GM04504 (cell line): ENCODE measurements at regions not wholly inside any gene's neighbourhood (a gene's known extent, or its start where the extent isn't known, plus 50 kb on each side); places are given as distances from the start of the nearest gene placed in this dataset.

Experiments
- DNase-seq: peaks from one replicate; pipeline ENCODE4 v3.0.0-alpha.2; 2012; ENCODE audit warnings: low read depth

DNA sequence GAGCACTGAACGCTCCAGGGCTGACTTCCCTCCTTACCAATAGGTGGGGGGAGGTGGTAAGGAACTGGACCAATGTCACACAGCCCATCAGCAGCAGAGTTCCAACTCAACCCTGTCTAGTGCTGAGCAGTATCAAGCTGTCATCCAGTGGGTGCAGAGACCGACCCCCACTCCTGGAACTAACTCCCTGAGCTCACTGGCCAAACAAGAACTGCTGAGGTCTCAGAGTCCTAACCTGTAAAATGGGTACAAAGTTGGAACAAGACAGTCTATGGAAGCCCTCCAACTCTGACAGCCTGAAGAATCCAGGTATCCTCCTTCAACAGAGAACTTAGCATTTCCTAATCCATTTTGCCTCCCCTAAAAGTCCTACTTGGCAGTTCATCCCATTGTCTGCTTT, 91.1 kb upstream of the CLMN start:
- DNase-seq = no peak

DNA sequence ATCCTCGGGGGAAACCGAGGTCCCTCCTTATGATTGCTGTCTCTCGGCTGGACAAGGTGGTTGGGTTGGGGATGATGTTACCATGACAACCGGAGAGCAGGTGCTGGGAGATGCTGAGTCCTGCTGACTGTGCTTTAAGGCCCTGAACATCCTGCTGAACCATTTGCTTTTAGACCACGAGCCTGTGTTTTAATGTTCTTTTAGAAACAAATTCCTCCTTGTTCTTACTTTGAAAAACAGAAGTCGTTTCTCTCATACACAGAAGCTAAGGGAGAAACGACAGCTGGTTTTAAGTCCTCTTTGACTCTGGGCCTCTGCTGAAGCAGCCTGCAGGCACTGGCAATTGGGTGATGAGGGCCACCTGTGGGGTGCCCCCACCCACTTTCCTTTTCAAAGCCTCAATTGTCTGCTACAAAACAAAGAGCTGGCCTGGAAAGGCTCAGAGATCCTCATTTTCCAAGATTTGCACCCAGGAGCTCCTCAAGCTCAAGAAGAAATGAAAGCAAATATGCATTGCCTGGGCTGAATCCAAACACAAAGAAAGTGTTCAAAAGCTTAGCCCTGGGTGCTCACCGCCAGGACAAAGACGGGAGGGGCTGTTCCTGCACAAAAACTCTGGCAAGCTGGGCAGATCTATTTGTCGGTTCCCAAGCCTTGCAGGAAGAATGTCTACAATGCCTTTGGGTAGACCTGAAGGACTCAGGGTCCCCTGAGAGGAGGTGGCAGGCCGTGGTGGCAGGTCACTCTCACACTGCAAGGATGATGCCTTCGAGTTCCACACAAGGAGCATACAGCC, 90.0 kb upstream of the CLMN start:
- no peak for DNase-seq

DNA sequence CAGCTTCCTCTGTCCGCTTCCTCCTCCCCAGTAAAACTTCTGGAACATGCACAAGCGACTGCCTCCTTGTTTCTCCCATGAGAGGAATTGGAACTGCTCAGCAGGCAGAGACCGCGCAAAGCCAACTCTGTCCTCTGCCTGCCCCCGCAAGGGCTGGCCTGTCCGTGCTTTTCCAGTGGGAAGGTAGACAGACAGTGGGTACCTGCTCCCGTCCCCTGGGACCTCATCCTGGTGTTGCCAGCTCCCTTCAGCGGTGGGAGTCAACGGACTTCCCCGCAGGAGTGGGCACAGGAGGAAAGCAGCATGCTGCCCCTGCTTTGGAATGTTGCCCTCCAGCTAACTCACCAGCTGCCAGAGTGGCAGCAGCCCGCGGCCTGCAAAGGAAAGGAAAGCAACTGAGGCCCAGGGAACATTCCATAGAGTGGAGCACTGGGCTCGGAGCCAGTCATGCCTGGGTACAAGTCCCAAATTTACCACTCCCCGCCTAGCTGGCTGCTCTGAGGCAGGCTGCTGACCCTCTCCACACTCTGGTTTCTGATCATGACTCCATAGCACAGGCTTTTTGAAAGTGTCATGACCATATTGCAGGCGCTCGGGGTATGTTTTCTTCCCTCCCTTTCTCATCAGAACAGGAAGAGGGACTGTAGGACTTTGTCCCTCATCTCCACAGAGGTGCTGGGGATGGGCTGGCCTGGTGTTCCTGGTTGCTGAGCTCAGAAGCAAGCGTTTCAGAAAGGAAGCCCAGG, 89.2 kb upstream of the CLMN start:
- no peak for DNase-seq

DNA sequence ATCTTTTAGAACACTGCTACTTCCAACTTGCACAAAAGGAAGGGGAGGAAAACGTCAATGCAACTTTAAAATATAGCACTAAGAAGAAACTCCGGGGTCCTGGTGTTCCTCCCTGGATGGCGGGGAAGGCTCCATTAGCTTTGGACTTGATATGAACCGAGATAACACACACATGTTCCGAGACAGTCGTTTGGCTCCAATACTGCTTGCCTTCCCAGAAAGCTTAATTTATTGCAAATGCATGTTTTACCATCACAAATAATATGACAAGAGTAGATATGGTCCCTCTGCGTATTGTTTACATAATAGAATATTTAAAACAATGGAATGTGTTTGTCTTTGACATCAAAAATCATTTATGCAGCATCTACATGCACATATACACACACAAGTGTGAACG, 87.6 kb upstream of the CLMN start:
- DNase-seq = no peak

DNA sequence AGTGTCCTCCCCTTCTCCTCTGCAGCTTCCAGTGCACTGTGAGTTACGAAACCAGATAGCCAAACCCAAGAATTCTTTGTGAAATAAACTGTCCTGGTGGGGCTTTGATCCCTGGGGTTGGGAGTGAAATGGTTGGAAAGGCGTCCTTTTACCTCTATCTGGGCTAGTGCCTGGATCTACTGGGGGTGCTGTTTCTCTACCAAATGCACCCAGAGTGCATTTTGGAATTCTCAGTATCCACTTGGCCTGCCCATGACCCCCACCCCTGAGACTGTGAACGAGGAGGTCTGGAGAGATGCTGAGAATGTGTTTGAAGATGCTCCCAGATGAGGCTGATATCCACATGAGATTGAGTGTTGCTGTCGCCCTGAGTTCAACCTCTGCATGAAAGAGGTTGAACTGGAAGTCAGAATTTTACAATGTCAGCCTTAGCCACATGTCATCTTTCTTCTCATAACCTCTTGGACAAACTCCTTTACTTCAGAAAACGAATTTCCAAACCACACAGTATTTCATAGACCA, 87.1 kb upstream of the CLMN start:
- no peak for DNase-seq

DNA sequence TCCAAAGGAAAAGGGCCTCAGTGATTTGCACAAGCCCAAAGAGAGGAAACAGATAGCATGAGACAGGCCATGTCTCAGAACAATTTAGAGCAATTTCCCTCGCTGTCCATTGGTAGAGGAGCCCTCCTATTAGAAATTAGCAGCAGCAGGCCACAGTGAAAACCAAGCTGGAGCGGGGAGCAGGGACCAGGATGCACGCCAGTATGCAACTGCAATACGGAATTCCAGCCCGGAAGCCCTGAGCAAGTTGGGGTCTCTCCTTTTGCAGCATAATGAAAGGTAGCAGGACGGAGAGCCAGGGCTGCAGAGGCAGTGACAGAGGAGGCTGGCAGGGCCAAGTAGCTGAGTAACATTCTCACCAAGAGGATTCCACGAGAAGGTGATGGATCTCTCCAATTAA, 84.9 kb upstream of the CLMN start:
- DNase-seq = no peak

DNA sequence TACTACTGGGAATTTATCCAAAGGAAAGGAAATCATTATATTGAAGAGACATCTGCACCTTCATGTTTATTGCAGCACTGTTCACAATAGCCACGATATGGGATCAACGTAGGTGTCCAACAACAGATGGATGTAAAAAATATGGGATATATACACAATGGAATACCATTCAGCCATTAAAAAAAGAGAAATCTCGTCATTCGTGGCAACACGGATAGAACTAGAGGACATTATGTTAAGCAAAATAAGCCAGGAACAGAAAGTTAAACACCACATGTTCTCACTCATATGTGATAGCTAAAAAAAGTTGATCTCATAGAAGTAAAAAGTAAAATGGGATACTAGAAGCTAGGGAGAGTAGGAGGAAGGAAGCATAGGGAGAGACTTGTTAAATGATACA, 82.9 kb upstream of the CLMN start:
- no peak for DNase-seq

DNA sequence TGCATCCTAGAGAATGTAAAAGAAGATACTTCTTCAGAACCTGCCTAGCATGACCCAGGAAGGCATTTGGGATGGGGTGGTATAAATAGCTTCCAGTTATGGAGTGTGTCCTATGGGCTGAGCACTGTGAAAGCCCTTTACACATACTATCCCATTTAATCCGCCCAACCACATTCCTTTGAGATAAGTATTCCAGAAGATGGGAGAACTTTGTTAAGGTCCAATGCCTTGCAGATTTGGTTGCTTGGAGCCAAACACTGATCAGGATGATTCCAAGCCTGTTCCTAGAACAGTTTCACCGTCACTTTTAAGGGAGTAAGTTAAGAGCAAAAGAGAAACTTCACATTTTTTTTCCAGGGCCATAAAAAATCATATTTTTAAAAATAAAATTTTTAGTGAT, 82.5 kb upstream of the CLMN start:
- no peak for DNase-seq

DNA sequence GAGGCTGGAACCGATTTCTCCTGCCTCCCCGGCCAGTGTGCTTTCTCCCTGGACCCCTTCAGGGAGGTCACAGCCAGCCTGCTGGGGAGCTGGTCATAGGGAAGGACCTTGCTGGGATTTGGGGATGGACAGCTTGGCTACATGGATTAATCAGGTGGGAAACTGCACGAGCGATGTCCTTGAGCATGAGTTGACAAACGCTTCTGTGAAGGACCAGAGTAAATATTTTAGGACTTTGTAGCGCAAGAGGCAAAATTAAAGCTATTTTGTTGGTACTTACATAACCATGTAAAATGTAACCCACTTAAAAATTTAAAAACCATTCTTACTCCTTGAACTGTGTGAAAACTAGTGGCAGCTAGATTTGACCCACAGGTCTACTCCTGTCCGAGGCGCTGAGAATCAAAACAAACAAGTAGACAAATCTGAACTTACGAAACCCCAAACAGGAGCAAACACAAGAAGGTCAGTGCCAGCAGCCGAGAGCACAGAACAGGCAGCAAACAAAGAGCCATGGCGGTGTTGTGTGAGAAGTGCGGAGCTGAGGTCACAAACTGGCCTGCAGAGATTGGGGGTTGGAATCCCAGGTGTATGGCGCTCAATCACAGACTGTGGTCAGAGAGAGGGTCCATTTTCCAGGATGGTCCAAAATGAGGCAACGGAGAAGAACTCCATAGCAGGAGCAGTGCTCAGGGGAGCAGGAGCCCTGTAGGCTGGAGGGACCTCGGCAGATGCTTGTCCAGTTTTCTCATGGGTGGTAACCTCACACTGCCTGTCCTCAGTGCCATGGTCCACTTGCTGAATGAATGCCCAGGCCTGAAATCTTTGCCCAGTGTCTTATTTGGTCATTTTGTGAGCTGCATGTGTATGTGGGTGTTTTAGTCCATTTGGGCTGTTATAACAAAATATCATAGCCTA, 79.2 kb upstream of the CLMN start:
- DNase-seq = no peak

DNA sequence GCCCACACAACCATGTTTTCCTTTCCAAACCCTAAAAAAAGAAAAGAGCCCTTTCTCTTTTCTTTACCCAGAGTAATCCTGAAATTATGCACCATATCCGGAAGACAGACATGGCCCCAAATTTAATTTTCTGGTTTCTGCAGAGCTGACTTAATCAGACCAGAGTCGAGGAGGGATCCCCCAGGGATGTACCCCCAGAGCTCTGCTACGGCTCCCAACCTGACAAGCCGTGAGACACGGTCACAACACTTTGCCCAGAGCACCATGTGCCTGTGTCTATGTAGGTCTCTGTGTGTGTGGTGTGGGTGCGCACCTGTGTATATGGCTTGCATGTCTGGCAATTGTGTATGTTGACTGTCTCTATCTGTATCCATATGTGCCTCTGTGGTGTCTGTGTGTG, 77.6 kb upstream of the CLMN start:
- DNase-seq = no peak

DNA sequence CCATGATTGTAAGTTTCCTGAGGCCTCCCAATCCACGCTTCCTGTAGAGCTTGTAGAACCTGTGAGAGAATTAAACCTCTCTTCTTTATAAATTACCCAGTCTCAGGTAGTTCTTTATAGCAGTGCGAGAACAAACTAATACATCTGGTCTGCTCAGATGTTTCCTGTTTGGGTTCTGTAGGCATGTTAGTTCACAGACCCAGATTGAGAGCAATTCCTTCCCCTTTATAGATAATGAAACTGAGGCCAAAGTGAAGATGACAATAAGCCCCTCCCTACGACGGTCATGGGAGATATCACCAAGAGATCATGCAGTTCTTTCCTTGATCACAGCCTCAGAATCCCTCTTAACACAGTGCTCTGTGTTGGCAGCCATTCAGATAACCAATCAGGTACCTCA, 76.5 kb upstream of the CLMN start:
- DNase-seq = no peak

DNA sequence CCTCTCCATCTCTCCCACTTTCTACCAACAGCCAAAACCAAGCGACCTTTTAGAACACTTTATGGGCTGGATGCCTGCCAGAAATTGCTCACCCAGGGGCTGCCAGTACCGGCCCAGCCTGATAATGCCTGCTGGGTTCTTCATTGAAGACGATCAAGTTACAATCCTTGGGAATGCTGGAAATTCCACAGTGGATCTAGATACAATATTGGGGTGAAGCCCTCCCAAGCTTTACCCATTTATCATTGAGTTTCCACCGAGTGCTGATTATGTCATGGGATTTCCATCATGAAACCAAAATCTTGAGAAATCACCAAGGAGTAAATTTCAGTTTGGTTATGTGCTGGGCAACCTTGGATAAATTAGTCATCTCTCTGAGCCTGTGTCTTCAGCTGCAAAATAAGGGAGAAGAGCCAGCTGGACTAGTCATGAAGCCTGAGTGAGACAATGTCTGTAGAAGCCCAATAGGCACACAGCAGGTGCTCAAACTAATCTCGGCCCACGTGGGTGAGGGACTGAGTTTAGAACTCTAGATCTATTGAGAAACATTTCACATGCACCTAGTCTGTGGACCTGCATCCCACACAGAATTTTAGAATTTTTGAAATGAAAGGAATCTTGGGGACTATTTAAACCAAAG, 75.5 kb upstream of the CLMN start:
- DNase-seq = no peak

DNA sequence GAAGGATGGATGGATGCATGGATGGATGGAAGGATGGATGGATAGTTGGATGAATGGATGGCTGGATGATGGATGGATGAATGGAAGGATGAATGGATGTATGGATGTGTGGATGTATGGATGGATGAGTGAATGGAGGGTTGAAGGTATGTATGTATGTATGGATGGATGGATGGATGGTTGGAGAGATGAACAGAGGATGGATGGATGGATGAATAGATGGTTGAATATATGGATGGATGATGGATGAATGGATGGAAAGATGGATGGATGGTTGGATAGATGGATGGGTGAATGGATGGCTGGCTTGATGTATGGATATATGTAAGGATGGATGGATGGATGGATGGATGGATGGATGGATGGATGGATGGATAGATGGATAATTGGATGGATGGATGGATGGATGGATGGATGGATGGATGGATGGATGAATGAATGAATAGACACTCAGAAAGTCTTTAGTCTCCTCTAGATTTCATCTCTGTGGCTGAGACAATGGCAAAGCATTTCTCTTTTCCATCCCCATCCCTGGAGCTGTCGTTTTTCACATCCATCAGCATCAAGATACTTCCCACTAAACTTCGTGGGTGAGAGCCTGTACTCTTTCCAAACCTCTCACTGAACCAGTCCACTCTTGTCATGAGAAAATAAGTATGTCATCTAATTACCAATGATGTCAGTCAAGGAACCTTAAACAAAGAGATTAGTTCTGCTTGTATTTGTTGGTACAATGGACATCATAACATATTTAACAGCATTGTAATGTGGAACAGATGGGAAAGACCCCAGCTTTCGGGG, 74.8 kb upstream of the CLMN start:
- no peak for DNase-seq

DNA sequence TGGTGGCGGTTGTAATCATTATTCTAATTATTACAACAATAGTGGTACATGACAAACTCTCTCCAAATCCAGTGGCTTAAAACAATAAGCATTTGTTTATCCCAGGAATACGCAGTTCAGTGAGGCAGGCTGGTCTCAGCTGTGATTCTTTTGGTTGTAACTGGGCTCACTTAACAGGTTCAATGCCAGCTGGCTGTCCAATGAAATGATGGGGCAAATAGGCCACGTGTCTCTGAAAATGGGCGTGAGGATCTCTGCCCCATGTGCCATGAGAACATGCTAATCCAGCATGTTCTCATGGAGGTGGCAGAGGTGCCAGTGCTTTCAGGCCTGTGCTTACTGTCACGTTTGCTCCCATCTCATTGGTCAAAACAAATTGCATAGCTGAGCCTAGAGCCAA, 73.1 kb upstream of the CLMN start:
- DNase-seq = no peak

DNA sequence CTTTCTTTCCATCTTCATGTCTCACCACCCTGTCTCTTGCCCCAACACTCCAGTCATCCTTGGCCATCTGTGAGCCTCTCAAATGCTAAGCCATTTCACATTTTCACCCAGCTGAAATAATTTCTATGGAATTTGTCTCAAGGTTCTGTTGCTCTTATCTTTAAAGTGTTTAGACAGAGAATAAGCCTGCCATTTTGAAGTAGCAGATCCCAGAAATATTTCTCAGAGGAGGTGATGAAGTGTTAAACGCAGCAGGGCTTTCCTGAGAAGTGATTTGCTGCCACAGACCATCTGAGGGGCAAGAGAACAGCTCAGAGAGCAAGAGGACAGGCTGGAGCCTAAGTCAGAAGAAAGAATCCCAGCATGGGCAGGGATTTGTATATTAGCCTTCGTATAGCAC, 71.6 kb upstream of the CLMN start:
- no peak for DNase-seq

DNA sequence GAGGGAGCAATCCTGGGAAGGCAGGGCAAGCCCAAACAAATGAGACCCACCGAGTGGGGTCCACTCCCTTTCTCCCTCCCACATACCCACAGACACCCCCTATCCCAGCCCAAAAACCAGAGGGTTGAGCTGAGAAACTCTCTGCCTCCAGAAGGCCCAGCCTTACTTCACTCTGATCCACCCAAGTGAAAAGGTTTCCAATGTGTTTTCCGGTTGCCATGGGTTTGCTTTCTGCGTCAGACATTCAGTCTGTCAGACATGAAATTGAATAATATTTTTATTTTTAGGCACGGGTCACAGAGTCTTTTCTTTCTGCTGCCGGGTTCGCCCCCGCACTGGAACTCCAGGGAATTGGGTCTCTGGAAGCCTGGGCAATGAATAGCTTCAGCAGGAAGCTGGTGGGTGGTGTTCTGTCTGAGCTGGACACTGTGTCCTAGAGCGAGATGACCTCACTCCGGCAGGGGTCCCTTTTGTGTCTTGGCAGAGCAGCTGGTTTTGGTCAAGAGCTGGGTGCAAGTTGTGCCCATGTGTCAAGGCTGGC, 69.8 kb upstream of the CLMN start:
- DNase-seq = no peak

DNA sequence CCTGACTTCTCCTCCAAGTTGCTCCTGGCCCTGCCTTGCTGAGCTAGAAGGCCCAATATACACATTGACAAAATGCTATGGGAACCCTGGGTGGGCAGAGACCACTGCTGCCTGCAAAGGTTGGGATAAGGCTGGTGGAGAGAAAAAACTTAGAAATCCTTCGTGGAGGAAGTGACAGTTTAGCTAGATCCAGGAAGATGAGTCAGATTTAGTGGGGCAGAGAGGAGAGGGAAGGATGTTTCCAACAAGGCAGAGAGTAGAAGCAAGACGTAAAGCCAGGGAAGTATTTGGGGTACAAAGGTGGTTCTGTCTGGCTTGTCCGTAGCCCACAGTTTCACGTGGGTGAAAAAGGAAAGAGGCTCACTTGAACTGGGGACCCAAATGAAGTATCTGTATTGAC, 69.0 kb upstream of the CLMN start:
- no peak for DNase-seq

DNA sequence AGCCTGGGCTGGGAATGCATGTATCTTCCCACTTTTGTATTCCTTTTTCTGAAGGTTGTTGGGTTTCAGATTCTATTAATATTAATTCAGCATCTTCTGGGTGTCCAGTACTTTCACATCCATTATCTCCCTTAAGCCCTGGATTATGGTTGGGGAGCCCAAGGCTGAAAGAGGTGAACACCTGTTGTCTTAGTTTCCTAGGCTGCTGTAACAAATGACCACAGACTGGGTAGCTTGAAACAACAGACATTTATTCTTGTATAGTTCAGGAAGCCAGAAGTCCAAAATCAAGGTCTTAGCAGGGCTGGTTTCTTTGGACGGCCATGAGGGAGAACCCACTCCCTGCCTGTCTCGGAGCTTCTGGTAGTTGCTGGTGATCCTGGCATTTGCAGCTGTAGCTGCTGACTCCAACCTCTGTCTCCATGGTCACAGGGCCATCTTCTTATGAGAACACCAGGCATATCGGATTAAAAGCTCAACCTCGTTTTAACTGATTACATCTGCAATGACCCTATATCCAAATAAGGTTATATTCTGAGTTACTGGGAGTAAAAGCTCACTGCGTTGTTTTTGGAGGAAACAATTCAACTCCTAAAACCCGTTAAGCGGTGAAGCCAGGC, 68.2 kb upstream of the CLMN start:
- no peak for DNase-seq

DNA sequence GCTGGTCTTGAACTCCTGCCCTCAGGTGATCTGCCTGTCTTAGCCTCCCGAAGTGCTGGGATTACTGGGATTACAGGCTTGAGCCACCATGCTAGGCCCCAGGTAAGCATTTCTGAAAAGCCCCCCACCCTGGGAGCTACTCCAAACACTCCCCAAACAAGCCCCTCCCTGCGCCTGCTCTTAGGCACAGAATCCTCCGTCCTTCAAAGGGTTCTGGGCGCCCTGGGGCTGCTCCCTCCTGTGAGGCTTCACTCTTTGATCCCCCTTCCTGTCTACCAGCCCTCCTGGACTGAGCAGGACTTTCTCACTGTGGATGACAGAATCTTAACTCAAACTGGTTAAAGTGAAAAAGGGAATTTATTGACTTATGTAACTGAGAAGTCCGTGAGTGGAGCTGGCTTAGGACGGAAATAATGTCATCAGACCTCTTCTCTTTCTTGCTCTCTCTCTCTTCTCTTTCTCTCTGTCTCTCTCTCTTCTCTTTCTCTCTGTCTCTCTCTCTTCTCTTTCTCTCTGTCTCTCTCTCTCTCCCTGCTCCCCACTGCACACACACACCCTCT, 66.9 kb upstream of the CLMN start:
- DNase-seq = no peak

DNA sequence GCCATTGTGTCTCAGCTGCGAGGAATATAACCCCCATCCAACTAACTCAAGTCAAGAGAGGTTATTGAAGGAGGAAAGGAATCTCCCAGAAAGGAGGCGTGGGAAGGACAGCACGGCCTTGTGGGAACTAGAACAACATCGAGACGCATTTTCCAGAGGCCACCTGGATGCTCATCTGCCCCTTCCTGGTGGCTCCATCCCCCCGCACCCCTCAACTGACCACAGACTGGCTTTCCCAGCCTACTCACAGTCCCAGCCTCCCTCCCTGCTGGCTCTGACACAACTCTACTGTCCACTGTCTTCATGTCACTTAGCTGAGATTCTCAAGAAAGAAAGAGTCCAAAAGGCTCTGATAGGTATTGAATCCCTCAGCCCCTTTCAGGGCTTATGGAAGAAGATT, 66.0 kb upstream of the CLMN start:
- no peak for DNase-seq
